Colon (tissue), 2 donors: ENCODE measurements at regions not wholly inside any gene's neighbourhood (a gene's known extent, or its start where the extent isn't known, plus 50 kb on each side); places are given as distances from the start of the nearest gene placed in this dataset.

Source experiments
- FAIRE-seq: peaks from 2 replicates; lab custom pipeline; 2012; peaks lifted over from hg19 to GRCh38; lab: Jason Lieb, UNC
- donor health status: control.
- donor health status: control.

DNA sequence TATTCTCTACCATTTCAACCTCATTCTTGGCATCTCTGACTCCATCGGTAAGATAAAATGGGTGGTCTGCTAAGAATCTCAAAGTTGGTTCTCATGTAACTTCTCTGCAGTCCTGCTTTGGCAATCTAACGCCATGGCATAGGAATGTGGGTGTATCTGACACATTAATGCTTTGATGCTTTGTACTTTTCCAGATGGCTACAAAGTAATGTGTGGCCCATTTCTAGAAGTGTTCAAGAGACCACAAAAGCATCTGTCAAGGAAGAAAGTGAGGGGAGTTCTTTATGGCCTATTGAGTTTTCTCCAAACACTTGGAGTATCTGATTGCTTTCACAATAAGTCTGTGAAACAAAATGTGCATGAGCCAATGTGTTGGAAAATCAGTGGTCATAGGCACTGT is 339.9 kb upstream of the TGFBR2 start:
- FAIRE-seq = no peak

- FAIRE-seq = no peak
These were observed 338.1 kb upstream of the TGFBR2 start for GRCh38 chr3:30268288-30268687.

DNA sequence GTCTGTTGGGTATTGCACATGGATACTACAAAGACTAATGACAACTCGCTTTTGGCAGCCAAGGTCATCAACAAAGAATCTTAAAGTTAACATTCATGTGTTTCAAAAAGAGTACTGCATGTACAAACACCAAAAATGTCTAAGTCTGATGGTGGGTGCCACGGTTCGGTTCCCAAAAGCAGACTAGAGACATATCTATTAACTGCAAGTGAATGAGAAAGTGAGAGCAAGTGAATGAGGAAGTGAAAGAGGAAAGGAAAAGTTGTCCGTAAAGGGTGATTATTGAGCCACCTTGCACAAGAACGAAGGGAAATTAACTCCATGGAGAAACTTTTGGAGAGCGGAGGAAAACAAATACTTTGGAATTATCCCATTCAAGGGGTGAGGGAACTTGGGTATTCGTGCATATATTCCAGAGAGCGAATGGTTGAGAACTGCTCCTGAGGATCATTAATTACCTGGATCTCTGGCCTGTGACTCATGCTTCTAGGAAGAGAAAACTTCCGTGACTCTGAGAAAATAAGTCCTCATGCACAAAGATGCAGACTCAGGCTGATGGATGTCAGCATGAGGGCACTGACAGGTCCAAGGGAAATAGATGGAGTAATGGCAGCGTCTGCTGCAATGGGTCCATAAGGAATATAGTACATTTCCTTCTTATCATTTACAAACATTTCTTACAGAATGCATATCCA is 336.5 kb upstream of the TGFBR2 start:
- FAIRE-seq = no peak

DNA sequence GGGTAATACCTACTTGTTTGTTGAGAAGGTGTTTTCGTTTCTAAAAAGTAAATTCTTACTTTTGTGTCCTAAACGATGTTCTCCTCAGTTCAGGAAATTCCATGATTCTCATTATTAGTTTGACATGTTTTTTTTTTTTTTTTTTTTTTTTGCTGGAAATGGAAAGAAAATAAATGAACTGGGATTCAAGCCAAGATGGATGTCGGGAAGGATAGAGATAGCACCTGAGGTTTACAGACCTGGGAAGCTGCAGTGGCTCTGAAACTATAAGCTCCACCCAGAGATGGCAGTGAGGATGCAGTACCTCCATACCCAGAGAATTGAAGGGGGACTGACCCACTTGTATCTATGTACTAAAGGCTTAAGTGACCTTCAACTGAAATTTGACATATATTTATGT is 334.6 kb upstream of the TGFBR2 start:
- no peak for FAIRE-seq

- no peak for FAIRE-seq
These were observed 332.9 kb upstream of the TGFBR2 start for GRCh38 chr3:30273304-30274072.

- FAIRE-seq = no peak
These were observed 328.9 kb upstream of the TGFBR2 start for GRCh38 chr3:30277494-30277893.

DNA sequence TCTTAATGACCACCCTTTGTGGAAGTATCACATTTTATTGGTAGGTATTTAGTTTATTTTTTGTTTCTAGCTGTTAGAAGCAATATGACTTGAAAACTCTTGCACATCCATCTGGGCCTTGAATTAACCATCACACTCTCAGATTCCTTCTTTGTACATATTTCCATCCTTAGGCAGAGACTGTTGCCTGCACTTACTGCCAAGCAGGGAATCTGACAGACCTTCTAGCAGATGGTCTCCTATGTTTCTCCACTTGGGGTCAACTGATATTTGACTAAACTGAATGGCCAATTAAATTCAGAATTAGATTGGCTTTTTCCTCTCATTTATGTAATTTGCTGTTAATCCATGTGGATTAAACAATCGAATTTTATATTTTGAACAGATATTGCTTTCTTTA is 324.9 kb upstream of the TGFBR2 start:
- no peak for FAIRE-seq

DNA sequence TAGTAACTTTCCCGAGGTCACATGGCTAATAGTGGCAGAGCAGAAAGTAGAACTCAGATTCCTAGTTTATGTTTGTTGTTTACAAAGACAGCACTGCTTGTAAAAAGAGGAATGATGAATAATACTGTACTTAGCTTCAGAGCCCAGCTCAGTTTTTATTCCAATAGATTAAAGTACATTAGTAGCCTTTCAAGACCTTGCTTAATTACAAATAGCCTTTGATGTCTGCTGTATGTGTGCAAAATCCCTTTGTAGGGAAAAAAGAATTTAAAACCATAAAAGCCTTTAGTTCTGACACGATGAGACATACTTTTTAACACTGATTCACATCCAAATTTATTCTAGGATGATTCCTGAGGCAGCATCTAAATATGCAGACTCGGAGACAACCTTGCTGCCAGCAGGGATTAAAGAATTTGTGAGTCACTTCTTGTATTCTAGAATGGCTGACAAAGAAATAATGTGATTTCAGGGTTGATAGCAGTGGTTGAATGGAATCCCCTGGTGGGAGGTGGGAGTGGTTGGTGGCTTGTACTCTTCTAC is 324.2 kb upstream of the TGFBR2 start:
- no peak for FAIRE-seq

- FAIRE-seq = no peak
These were observed 321.0 kb upstream of the TGFBR2 start for GRCh38 chr3:30285188-30286006.

DNA sequence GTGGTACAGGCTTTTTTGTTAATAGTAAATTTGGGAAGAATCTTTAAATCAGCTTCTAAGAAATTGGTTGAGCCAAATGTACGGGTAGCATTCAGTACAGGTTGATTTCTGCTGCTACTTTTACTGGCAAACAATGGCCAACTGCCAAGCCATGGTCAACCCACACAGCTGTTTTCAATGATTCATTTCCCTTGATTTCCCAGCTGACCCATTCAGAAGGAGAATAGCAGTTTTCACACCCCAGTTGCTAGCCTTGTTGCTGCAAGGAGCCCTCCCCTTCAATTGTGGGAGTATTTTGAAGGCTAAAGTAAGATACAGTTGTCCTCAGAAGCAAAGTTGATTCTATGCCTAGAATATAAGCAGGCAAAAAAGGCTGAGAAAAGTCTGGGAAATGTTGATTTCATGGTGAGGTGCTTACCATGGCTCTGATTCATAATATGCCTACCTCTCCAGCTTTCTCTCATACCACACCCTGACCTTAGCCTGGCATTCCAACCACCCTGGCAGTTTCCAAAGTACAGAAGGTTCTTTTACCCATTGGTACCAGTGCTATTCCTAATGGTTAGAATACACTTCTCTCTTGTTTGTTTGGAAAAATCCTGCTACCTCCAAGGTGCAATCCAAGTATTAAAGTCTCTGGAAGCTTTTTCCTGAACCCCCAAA is 320.3 kb upstream of the TGFBR2 start:
- FAIRE-seq = no peak

GRCh38 chr3:30286811-30287210 is 319.6 kb upstream of the TGFBR2 start:
- FAIRE-seq = no peak

DNA sequence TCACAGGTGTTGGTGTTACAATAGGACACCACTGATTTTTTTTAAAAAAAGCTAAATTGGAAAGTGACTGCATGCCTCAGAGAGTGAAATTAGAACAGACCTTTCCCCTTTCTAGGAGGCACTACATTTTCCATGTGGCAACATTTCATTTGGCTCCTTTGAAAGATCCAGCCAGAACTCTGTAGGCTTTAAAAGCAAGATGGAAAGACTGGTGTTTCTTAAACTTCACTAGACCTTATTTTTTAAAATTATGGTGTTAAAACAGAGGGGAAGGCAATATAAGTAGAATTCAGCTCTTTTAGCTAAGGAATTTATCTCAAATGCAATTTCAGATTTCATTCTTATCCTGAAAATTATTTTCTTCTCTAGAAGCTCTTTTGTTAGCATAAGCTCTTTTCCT is 317.6 kb upstream of the TGFBR2 start:
- no peak for FAIRE-seq

- no peak for FAIRE-seq
These were observed 317.1 kb upstream of the TGFBR2 start for GRCh38 chr3:30289324-30289723.

GRCh38 chr3:30289766-30290165 is 316.6 kb upstream of the TGFBR2 start:
- no peak for FAIRE-seq

- no peak for FAIRE-seq
These were observed 315.9 kb upstream of the TGFBR2 start for GRCh38 chr3:30290479-30290878.

DNA sequence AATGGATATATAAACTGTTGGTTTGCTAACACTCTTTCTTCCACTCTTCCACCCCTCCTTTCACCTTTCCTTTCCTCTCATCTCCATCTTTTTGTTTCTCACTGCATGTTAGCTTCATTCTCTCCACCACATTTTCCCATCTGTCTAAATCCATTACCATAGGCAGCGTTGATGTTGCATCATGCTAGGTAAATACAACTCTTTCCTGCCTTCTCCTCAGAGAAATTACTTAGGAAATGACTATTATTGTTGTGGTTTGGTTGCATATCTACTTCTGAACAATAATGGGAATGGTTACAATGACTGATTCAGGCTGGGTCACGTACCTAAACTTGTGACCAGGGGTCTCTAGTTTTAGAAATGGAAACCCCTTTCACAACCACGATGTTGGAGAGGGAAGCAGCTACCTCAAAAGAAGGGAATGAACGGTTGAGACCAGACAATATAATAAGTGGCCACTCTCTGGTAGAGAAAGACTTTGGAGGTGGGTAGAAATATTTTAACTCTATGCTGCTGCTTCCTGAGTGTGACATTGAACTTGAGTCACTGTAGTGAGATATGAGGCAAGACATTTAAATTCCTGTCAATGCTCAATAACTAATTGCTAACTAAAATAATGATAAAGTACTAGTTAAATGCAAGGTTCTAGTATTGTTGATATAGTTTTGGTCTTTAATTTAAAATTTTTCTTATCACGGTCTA is 314.1 kb upstream of the TGFBR2 start:
- no peak for FAIRE-seq

- no peak for FAIRE-seq
These were observed 312.7 kb upstream of the TGFBR2 start for GRCh38 chr3:30293621-30294240.

GRCh38 chr3:30294241-30294667 is 312.1 kb upstream of the TGFBR2 start:
- no peak for FAIRE-seq

GRCh38 chr3:30297112-30297511 is 309.3 kb upstream of the TGFBR2 start:
- FAIRE-seq = no peak

DNA sequence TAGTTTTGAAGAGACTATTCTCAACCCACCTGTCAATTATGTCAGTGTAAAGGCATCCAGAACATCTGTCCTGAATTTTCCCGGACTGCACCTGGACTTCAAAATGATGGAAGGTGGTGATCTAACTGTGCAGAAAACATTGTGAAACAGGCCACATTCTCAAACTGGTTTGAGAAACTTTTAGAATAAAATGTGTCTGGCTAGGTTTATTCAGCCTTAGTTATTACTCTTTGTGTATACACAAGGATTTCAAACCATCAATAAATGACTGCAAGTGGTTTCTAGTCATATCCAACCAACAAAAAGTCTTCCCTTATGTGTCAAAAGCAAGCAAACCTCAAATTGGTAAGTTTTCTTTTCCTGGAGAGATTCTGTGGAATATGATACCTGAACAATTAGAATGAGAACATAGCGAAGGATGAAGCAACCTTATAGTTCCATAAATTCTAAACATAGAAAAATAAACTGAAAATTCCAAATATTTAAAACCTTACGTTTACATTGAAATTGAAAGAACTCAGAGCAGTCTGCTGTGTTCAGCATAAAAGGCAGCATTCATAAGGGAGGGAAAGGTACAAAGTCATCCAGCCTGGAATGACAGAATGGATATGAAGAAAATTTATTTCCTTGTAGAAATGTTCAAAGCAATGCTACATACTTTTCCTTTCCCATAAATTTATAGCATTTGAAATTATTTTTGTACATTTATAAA is 306.6 kb upstream of the TGFBR2 start:
- no peak for FAIRE-seq
